ENCODE measurements at regions not wholly inside any gene's neighbourhood (a gene's known extent, or its start where the extent isn't known, plus 50 kb on each side); places are given as distances from the start of the nearest gene placed in this dataset.

- no peak for TF ChIP-seq CTCF (IDR thresholded peaks at IDR 0.05)
- H3K4me1 ChIP-seq (ENCODE audit: control insufficient read depth in 1 of 2, insufficient read depth in 2 of 2, low read length in 2 of 2): no peaks in the 10 kb centered on the region
- H3K9me3 ChIP-seq (replicated peaks in 1 of 2; ENCODE audit: control insufficient read depth in 1 of 2, insufficient read depth in 1 of 2, low read length in 2 of 2): no peaks in the 10 kb centered on the region
- no peak overlapping the region for H3K27ac ChIP-seq (ENCODE audit: low read depth in 1 of 2, low read length in 2 of 2)
- DNase-seq: no peak
- H3K27ac Mint-ChIP-seq: no peak overlapping the region
- intact Hi-C loops (cut with micrococcal nuclease): no loop called here
- H3K4me3 ChIP-seq (replicated peaks in 1 of 3; ENCODE audit: low read depth in 2 of 3, low read length in 3 of 3): no peak overlapping the region
- H3K27me3 Mint-ChIP-seq (ENCODE audit: low read depth in 3 of 3): no peaks in the 10 kb centered on the region
- no CpG with 5 or more reads among the region's 2 CpGs for WGBS (ENCODE audit: insufficient coverage)
- no peak overlapping the region for H3K4me2 ChIP-seq (replicated peaks; ENCODE audit: extremely low read depth, low read length, poor library complexity, severe bottlenecking)
- no peaks in the 10 kb centered on the region for H3K36me3 ChIP-seq (replicated peaks in 1 of 2; ENCODE audit: control insufficient read depth in 1 of 2, insufficient read depth in 2 of 2, low read length in 2 of 2)
- H3K9ac ChIP-seq (ENCODE audit: insufficient read depth, low read length, poor library complexity, severe bottlenecking): no peak overlapping the region
- H4K20me1 ChIP-seq (ENCODE audit: insufficient read depth, low read length): no peaks in the 10 kb centered on the region
- no peaks in the 10 kb centered on the region for H3K4me1 Mint-ChIP-seq
- H3K36me3 Mint-ChIP-seq: no peaks in the 10 kb centered on the region
- no peak overlapping the region for H2AFZ ChIP-seq (ENCODE audit: insufficient read depth, low read depth, low read length, poor library complexity, severe bottlenecking)
- H3K27me3 ChIP-seq (ENCODE audit: control insufficient read depth in 2 of 2, insufficient read depth in 2 of 2, low read length in 2 of 2): no peaks in the 10 kb centered on the region
- H3K4me3 Mint-ChIP-seq: no peak overlapping the region
- peaks cover 0 to 13% (median 3%) of the 10 kb centered on the region in 7 donors for H3K9me3 Mint-ChIP-seq
- no peaks in the 10 kb centered on the region for H3K79me2 ChIP-seq (ENCODE audit: insufficient read depth, low read length)
Observed at GRCh38 chr4:96642490-96642889, 802.6 kb downstream of the PDHA2 start.

DNA sequence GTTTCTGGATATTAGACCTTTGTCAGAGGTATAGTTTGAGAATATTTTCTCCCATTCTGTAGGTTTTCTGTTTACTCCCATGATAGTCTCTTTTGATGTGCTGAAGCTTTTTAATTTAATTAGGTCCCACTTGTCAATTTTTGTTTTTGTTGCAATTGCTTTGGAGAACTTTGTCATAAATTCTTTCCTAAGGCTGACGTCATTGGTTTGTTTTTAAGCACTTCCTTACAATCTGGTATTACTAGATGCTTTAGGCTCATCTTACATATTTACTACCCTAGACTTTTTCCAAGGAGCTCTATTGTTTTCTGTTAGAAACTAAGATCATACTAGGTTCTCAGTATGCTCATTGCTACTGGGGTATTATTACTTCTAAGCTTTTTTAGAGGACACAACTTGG is 806.3 kb downstream of the PDHA2 start:
- H3K36me3 Mint-ChIP-seq: no peaks in the 10 kb centered on the region
- no peaks in the 10 kb centered on the region for H3K4me1 Mint-ChIP-seq
- Histone ChIP-seq H3K27me3 (ENCODE audit: control insufficient read depth in 2 of 2, insufficient read depth in 2 of 2, low read length in 2 of 2) (no peaks in the 10 kb centered on the region), H3K4me1 (ENCODE audit: control insufficient read depth in 1 of 2, insufficient read depth in 2 of 2, low read length in 2 of 2) (no peaks in the 10 kb centered on the region), H3K4me2 (replicated peaks; ENCODE audit: extremely low read depth, low read length, poor library complexity, severe bottlenecking) (no peak overlapping the region), H3K4me3 (replicated peaks in 1 of 3; ENCODE audit: low read depth in 2 of 3, low read length in 3 of 3) (no peak overlapping the region), H4K20me1 (ENCODE audit: insufficient read depth, low read length) (no peaks in the 10 kb centered on the region), H3K36me3 (replicated peaks in 1 of 2; ENCODE audit: control insufficient read depth in 1 of 2, insufficient read depth in 2 of 2, low read length in 2 of 2) (no peaks in the 10 kb centered on the region), H3K9me3 (replicated peaks in 1 of 2; ENCODE audit: control insufficient read depth in 1 of 2, insufficient read depth in 1 of 2, low read length in 2 of 2) (no peaks in the 10 kb centered on the region), H3K9ac (ENCODE audit: insufficient read depth, low read length, poor library complexity, severe bottlenecking) (no peak overlapping the region), H2AFZ (ENCODE audit: insufficient read depth, low read depth, low read length, poor library complexity, severe bottlenecking) (no peak overlapping the region), H3K79me2 (ENCODE audit: insufficient read depth, low read length) (no peaks in the 10 kb centered on the region), H3K27ac (ENCODE audit: low read depth in 1 of 2, low read length in 2 of 2) (no peak overlapping the region)
- no peak overlapping the region for H3K4me3 Mint-ChIP-seq
- TF ChIP-seq CTCF (IDR thresholded peaks at IDR 0.05): no peak
- WGBS (ENCODE audit: insufficient coverage): no CpG with 5 or more reads among the region's 1 CpG
- DNase-seq: no peak
- H3K9me3 Mint-ChIP-seq: peaks cover 0 to 14% (median 4%) of the 10 kb centered on the region in 7 donors
- H3K27me3 Mint-ChIP-seq (ENCODE audit: low read depth in 3 of 3): peaks cover 0 to 2% (median 0%) of the 10 kb centered on the region in 3 donors
- H3K27ac Mint-ChIP-seq: no peak overlapping the region
- intact Hi-C loops (cut with micrococcal nuclease): no loop called here
